COR-L47 (cell line): ENCODE measurements at regions not wholly inside any gene's neighbourhood (a gene's known extent, or its start where the extent isn't known, plus 50 kb on each side); places are given as distances from the start of the nearest gene placed in this dataset.

Source experiments
- DNase-seq: peaks from one replicate; lab custom pipeline; 2025; lab: John Stamatoyannopoulos, UW

GRCh38 chr12:75564852-75565251 is 53.4 kb upstream of the KRR1 start:
- DNase-seq = no peak

GRCh38 chr12:75564398-75564797 is 53.0 kb upstream of the KRR1 start:
- no peak for DNase-seq

DNA sequence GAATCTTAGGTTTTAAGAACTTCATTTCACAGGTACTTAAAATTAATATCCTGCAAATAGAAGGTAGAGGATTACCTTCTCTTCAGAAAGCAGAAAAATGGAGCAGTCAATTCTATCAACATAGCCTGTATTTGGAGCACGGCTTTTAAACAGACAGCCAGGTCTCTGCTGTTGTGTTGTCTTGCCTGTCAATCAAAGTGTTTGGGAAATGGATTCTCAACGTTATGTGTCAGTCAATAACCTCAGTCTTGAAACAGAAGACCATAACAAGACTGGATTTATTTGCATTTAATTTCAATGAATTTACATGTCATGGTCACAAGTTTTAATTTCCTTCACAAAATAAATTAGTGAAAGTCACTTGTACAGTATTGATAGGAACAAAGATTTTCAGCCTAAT is 51.9 kb upstream of the KRR1 start:
- no peak for DNase-seq

GRCh38 chr12:75561921-75562320 is 50.5 kb upstream of the KRR1 start:
- DNase-seq = no peak
